GM23338 (cell line): ENCODE measurements at regions not wholly inside any gene's neighbourhood (a gene's known extent, or its start where the extent isn't known, plus 50 kb on each side); places are given as distances from the start of the nearest gene placed in this dataset.

Experiments used
- ATAC-seq: fragments of 200-7000 bp; cut with Tn5 transposase; 3 replicates; pipeline ENCODE4 v1.9.1; 2020
- DNase-seq: peaks from one replicate; pipeline ENCODE4 v3.0.0-alpha.2; 2015; ENCODE audit warnings: low spot score
- H2AFZ ChIP-seq: fragments of 200-600 bp; sonication (generic); 2 replicates; pipeline ENCODE4 v1.8.0; 2016; ENCODE audit warnings: antibody characterized with exemption, mild to moderate bottlenecking, moderate library complexity
- H3F3A ChIP-seq: fragments of 200-600 bp; sonication (generic); replicated peaks from 2 replicates; pipeline ENCODE4 v1.8.0; 2017; ENCODE audit warnings: antibody characterized with exemption, mixed run types, low read depth
- H3K27ac ChIP-seq: fragments of 200-600 bp; sonication (generic); 2 replicates; pipeline ENCODE4 v1.6.1; 2016; ENCODE audit warnings: low read depth
- H3K27me3 ChIP-seq: fragments of 200-600 bp; sonication (generic); 2 replicates; pipeline ENCODE4 v1.8.0; 2016; ENCODE audit warnings: mild to moderate bottlenecking, mixed run types, moderate library complexity; ENCODE audit not compliant: insufficient read depth
- H3K36me3 ChIP-seq: fragments of 200-600 bp; sonication (generic); 2 replicates; pipeline ENCODE4 v1.8.0; 2016; ENCODE audit warnings: mild to moderate bottlenecking; ENCODE audit not compliant: insufficient read depth
- H3K4me1 ChIP-seq: fragments of 200-600 bp; sonication (generic); 2 replicates; pipeline ENCODE4 v1.8.0; 2016; ENCODE audit warnings: mild to moderate bottlenecking, moderate library complexity; ENCODE audit not compliant: insufficient read depth
- H3K4me2 ChIP-seq: fragments of 200-600 bp; sonication (generic); 2 replicates; pipeline ENCODE4 v1.7.1; 2017; ENCODE audit warnings: mixed run types
- H3K4me3 ChIP-seq: fragments of 200-600 bp; sonication (generic); 2 replicates; pipeline ENCODE4 v1.6.1; 2016; ENCODE audit warnings: mixed run types
- H3K79me2 ChIP-seq: fragments of 200-600 bp; sonication (generic); replicated peaks from 2 replicates; pipeline ENCODE4 v1.8.0; 2017; ENCODE audit warnings: mild to moderate bottlenecking; ENCODE audit not compliant: insufficient read depth
- H3K9me2 ChIP-seq: fragments of 200-600 bp; sonication (generic); 2 replicates; pipeline ENCODE4 v1.8.0; 2017; ENCODE audit not compliant: insufficient read depth
- H4K20me1 ChIP-seq: fragments of 200-600 bp; sonication (generic); replicated peaks from 2 replicates; pipeline ENCODE4 v1.8.0; 2017; ENCODE audit warnings: mild to moderate bottlenecking; ENCODE audit not compliant: insufficient read depth
- H3K27ac Mint-ChIP-seq: 2 replicates; pipeline ENCODE4 v1.8.0; 2020; ENCODE audit warnings: inconsistent platforms, mild to moderate bottlenecking, moderate library complexity, mixed read lengths
- H3K27me3 Mint-ChIP-seq: 3 replicates; pipeline ENCODE4 v1.8.0; 2022; ENCODE audit warnings: low read depth, mild to moderate bottlenecking, moderate library complexity, mixed read lengths, inconsistent platforms; ENCODE audit not compliant: insufficient read depth, poor library complexity
- H3K36me3 Mint-ChIP-seq: 3 replicates; pipeline ENCODE4 v1.8.0; 2021; ENCODE audit warnings: low read depth, mild to moderate bottlenecking, inconsistent platforms, moderate library complexity, mixed read lengths
- H3K4me1 Mint-ChIP-seq: 3 replicates; pipeline ENCODE4 v1.8.0; 2020; ENCODE audit warnings: mild to moderate bottlenecking, inconsistent platforms, mixed read lengths
- H3K4me3 Mint-ChIP-seq: 3 replicates; pipeline ENCODE4 v1.8.0; 2021; ENCODE audit warnings: moderate library complexity, mild to moderate bottlenecking, inconsistent platforms, mixed read lengths
- H3K9me3 Mint-ChIP-seq: 3 replicates; pipeline ENCODE4 v1.8.0; 2020; ENCODE audit warnings: moderate library complexity, mild to moderate bottlenecking, inconsistent platforms, mixed read lengths
- EZH2 ChIP-seq: fragments of 200-600 bp; sonication (generic); IDR thresholded peaks from one replicate; pipeline ENCODE4 v1.8.0; 2017; ENCODE audit warnings: antibody characterized with exemption, mild to moderate bottlenecking, low read depth; ENCODE audit not compliant: unreplicated experiment
- NANOG ChIP-seq: IDR thresholded peaks from 2 replicates; pipeline ENCODE4 v1.6.1; 2016; ENCODE audit warnings: antibody characterized with exemption, borderline replicate concordance
- ZNF114 ChIP-seq: fragments of 250-450 bp; sonication (Bioruptor Pico); IDR thresholded peaks from 2 replicates; pipeline ENCODE4 v1.5.0; 2020; ENCODE audit warnings: mild to moderate bottlenecking, moderate library complexity
- ZNF331 ChIP-seq: fragments of 250-450 bp; sonication (Bioruptor Pico); IDR thresholded peaks from 2 replicates; pipeline ENCODE4 v1.5.0; 2020; ENCODE audit warnings: low read depth, mild to moderate bottlenecking, moderate library complexity
- ZNF462 ChIP-seq: fragments of 250-450 bp; sonication (Bioruptor Pico); IDR thresholded peaks from 2 replicates; pipeline ENCODE4 v1.5.0; 2020; ENCODE audit warnings: mild to moderate bottlenecking, moderate library complexity

- Mint-ChIP-seq H3K4me1 (no peaks in the 10 kb centered on the region), H3K4me3 (no peak overlapping the region), H3K9me3 (no peaks in the 10 kb centered on the region), H3K27me3 (no peaks in the 10 kb centered on the region), H3K36me3 (no peaks in the 10 kb centered on the region), H3K27ac (no peak overlapping the region)
- no peaks in the 10 kb centered on the region for H3K4me1 ChIP-seq
- ATAC-seq: no peak
- H3K27me3 ChIP-seq: no peaks in the 10 kb centered on the region
- H3K36me3 ChIP-seq: no peaks in the 10 kb centered on the region
- DNase-seq: no peak
- TF ChIP-seq EZH2 (no peak), ZNF331 (CRISPR knock-in tag) (no peak), ZNF462 (CRISPR knock-in tag) (no peak)
- H3K4me3 ChIP-seq: no peak overlapping the region
- H3F3A ChIP-seq: no peaks in the 10 kb centered on the region
- no peak overlapping the region for H3K4me2 ChIP-seq
- H4K20me1 ChIP-seq: no peaks in the 10 kb centered on the region; the same call in 1 of the 2 replicates
- peaks cover 14% of the 10 kb centered on the region for H3K9me2 ChIP-seq
- no peaks in the 10 kb centered on the region for H3K79me2 ChIP-seq
- H2AFZ ChIP-seq: no peak overlapping the region
- no peak overlapping the region for H3K27ac ChIP-seq
These were observed 131.4 kb downstream of the BTBD3 start for GRCh38 chr20:12049125-12049524.

- ATAC-seq (no peak), DNase-seq (no peak)
- H3K4me2 ChIP-seq: no peak overlapping the region
- no peak overlapping the region for H3K27ac ChIP-seq
- Mint-ChIP-seq H3K27ac (no peak overlapping the region), H3K4me1 (no peaks in the 10 kb centered on the region), H3K9me3 (no peaks in the 10 kb centered on the region), H3K4me3 (no peak overlapping the region), H3K36me3 (no peaks in the 10 kb centered on the region), H3K27me3 (no peaks in the 10 kb centered on the region)
- H3K4me1 ChIP-seq: no peaks in the 10 kb centered on the region
- H3K36me3 ChIP-seq: no peaks in the 10 kb centered on the region
- no peak overlapping the region for H2AFZ ChIP-seq
- no peaks in the 10 kb centered on the region for H3K27me3 ChIP-seq
- H4K20me1 ChIP-seq: no peaks in the 10 kb centered on the region; the same call in 1 of the 2 replicates
- no peaks in the 10 kb centered on the region for H3K79me2 ChIP-seq
- H3K4me3 ChIP-seq: no peak overlapping the region
- H3F3A ChIP-seq: no peaks in the 10 kb centered on the region
- peaks cover 10% of the 10 kb centered on the region for H3K9me2 ChIP-seq
- no peak for TF ChIP-seq ZNF114 (CRISPR knock-in tag)
- TF ChIP-seq NANOG: no peak
- no peak for TF ChIP-seq ZNF462 (CRISPR knock-in tag)
These were observed 133.8 kb downstream of the BTBD3 start for GRCh38 chr20:12051206-12052163.
